Peyer's patch (tissue), 4 donors: ENCODE measurements at regions not wholly inside any gene's neighbourhood (a gene's known extent, or its start where the extent isn't known, plus 50 kb on each side); places are given as distances from the start of the nearest gene placed in this dataset.

Source experiments
- POLR2A ChIP-seq, 2 donors: fragments of 450-650 bp; IDR thresholded peaks; one replicate each; pipeline ENCODE4 v1.5.1; 2017; ENCODE audit warnings: antibody characterized with exemption in 2 of 2, mild to moderate bottlenecking in 2 of 2, moderate library complexity in 2 of 2
- TF ChIP-seq, protein P1 (sequence below), 6 experiments: fragments of 450-650 bp in 4 of 6; fragments of 200-600 bp in 2 of 6; sonication (generic) in 1 of 6; IDR thresholded peaks; one replicate each; pipeline ENCODE4 v1.5.1; 2017 to 2019; ENCODE audit warnings: antibody characterized with exemption in 6 of 6, mild to moderate bottlenecking in 3 of 6, moderate library complexity in 1 of 6

DNA sequence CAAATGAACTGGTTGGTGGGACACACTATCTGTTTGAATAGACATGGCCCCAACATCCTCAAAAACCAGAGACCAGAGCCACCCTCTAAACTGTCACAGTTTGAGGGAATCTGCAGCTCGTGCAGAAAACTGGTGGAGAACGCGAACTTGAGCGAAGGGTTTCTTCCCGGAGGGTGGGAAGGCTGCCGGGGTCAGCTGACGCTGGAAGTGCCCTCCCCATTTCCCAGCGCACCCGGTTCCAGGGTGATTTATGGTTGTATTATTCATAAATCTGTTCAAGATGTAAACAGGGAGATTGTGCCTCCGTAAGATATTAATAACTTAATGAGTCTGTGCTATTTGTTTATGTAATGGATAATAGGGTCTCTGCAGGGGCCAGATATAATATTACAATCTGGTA, 1396.7 kb downstream of the BRD1 start:
- TF ChIP-seq, protein P1, sequence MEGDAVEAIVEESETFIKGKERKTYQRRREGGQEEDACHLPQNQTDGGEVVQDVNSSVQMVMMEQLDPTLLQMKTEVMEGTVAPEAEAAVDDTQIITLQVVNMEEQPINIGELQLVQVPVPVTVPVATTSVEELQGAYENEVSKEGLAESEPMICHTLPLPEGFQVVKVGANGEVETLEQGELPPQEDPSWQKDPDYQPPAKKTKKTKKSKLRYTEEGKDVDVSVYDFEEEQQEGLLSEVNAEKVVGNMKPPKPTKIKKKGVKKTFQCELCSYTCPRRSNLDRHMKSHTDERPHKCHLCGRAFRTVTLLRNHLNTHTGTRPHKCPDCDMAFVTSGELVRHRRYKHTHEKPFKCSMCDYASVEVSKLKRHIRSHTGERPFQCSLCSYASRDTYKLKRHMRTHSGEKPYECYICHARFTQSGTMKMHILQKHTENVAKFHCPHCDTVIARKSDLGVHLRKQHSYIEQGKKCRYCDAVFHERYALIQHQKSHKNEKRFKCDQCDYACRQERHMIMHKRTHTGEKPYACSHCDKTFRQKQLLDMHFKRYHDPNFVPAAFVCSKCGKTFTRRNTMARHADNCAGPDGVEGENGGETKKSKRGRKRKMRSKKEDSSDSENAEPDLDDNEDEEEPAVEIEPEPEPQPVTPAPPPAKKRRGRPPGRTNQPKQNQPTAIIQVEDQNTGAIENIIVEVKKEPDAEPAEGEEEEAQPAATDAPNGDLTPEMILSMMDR (IDR thresholded peaks at IDR 0.05): no peak
- no peak for TF ChIP-seq POLR2A (IDR thresholded peaks at IDR 0.05)
